Testis (tissue), 2 donors: ENCODE measurements at regions not wholly inside any gene's neighbourhood (a gene's known extent, or its start where the extent isn't known, plus 50 kb on each side); places are given as distances from the start of the nearest gene placed in this dataset.

Experiments
- DNase-seq: peaks from one replicate; pipeline ENCODE4 v3.0.0-alpha.2; 2019
- H3K27ac ChIP-seq, 2 donors: fragments of 200-600 bp; sonication (generic); one replicate each; pipeline ENCODE4 v1.5.1; 2019
- H3K27me3 ChIP-seq: fragments of 200-600 bp; sonication (generic); one replicate; pipeline ENCODE4 v1.5.1; 2019
- H3K36me3 ChIP-seq: fragments of 200-600 bp; sonication (generic); one replicate; pipeline ENCODE4 v1.5.1; 2017; ENCODE audit warnings: low read depth; ENCODE audit errors: missing control alignments
- H3K4me1 ChIP-seq: fragments of 200-600 bp; sonication (generic); one replicate; pipeline ENCODE4 v1.5.1; 2019
- H3K4me3 ChIP-seq, 2 donors: fragments of 200-600 bp; sonication (generic); one replicate each; pipeline ENCODE4 v1.5.1; 2017 to 2019
- H3K9me3 ChIP-seq: fragments of 200-600 bp; sonication (generic); one replicate; pipeline ENCODE4 v1.5.1; 2017
- POLR2A ChIP-seq: fragments of 450-650 bp; IDR thresholded peaks from one replicate; pipeline ENCODE4 v1.6.1; 2017; ENCODE audit warnings: antibody characterized with exemption, mild to moderate bottlenecking, moderate library complexity
- WGBS, 2 donors: methylation state at CpG; one replicate each; pipeline ENCODE4 v1.1.5; 2018; 5-methylcytosine and 5-hydroxymethylcytosine counted together
- intact Hi-C: fragments of 100-400 bp; cut with DNase I; formaldehyde crosslinking; loops from one replicate; pipeline ENCODE4 v1.15.1; 2023; ENCODE audit warnings: low total_unique reads
- TF ChIP-seq, protein P1 (sequence below), 3 experiments: fragments of 450-650 bp in 2 of 3; fragments of 200-600 bp in 1 of 3; sonication (generic) in 1 of 3; IDR thresholded peaks; one replicate each; pipeline ENCODE4 v1.5.1; 2016 to 2019; ENCODE audit warnings: antibody characterized with exemption in 3 of 3, mild to moderate bottlenecking in 2 of 3, moderate library complexity in 1 of 3

DNA sequence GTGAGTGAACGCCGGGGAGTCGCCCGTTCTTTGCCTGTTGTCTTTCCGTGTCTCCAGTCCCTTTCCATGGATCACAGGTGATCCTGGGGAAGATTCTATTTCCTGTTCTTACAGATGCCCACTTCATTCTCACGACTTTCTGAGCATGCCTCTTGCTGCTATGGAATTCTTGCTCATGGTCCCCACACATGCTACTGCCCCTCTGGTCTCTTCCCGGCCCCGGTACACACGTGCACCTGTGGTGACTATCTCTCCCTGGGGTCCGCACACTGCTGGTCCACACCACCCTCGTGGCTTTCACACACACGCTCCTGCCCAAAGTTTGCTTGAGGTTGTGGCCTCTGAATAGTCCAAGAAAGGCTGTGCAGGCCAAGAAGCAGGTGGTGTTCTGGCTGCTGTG, 67.9 kb upstream of the ALKAL2 start:
- WGBS, 2 donors: 62 to 73% methylated on average over 12 of the region's 12 CpGs

DNA sequence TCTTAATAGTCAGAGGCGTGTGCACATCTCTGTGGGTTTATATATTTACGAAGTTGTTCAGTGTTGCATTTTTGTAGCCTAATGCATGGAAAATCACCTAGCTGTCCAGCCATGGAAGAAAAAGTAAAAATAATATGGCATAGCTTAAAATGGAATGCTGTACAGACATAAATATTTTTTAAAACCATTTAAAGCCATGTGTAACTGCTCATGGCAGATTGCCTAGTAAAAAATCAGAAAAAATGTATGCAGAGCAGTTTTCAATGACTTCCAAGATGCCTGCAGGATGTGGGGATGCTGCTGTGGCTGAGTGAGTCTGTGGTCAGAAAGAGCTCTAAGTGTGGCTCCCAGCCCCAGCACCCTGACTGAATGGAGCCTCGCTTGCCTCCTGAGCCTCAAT, 64.8 kb upstream of the ALKAL2 start:
- Histone ChIP-seq H3K36me3 (no peaks in the 10 kb centered on the region), H3K27ac (no peak overlapping the region), H3K4me3 (no peak overlapping the region), H3K27me3 (no peaks in the 10 kb centered on the region), H3K4me1 (no peaks in the 10 kb centered on the region), H3K9me3 (no peaks in the 10 kb centered on the region)
- intact Hi-C loops: no loop called here
- no peak for TF ChIP-seq POLR2A
- TF ChIP-seq, protein P1, sequence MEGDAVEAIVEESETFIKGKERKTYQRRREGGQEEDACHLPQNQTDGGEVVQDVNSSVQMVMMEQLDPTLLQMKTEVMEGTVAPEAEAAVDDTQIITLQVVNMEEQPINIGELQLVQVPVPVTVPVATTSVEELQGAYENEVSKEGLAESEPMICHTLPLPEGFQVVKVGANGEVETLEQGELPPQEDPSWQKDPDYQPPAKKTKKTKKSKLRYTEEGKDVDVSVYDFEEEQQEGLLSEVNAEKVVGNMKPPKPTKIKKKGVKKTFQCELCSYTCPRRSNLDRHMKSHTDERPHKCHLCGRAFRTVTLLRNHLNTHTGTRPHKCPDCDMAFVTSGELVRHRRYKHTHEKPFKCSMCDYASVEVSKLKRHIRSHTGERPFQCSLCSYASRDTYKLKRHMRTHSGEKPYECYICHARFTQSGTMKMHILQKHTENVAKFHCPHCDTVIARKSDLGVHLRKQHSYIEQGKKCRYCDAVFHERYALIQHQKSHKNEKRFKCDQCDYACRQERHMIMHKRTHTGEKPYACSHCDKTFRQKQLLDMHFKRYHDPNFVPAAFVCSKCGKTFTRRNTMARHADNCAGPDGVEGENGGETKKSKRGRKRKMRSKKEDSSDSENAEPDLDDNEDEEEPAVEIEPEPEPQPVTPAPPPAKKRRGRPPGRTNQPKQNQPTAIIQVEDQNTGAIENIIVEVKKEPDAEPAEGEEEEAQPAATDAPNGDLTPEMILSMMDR (IDR thresholded peaks at IDR 0.05): no peak
- WGBS, 2 donors: 82 to 89% methylated on average over 3 of the region's 3 CpGs
- no peak for DNase-seq

More for the DNA sequence above, 67.9 kb upstream of the ALKAL2 start:
- DNase-seq: no peak
- TF ChIP-seq POLR2A: no peak
- TF ChIP-seq, protein P1 (IDR thresholded peaks at IDR 0.05): no peak
- no peaks in the 10 kb centered on the region for H3K9me3 ChIP-seq
- intact Hi-C loops: no loop called here
- H3K27me3 ChIP-seq: no peaks in the 10 kb centered on the region
- no peak overlapping the region for H3K27ac ChIP-seq
- H3K36me3 ChIP-seq: no peaks in the 10 kb centered on the region
- no peaks in the 10 kb centered on the region for H3K4me1 ChIP-seq
- peak overlapping the region; percentile 1 to 18 for H3K4me3 ChIP-seq

DNA sequence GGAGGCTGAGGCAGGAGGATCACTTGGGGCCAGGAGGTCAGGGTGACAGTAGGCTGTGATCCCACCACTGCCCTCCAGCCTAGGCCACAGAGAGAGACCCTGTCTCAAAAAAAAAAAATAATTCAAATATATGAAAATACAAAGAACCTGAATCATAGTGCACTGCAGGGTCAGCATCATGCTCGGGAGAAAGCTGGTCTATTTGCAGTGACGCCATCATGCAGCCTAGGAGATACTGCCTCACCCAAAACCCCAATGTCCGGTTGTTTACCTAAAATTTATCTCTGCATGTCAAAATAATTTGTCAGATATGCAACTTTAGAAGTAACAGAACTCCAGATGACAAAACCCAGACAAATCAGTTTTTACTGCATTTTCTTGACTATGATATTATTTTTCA, 61.5 kb upstream of the ALKAL2 start:
- intact Hi-C loops: no loop called here
- TF ChIP-seq, protein P1 (IDR thresholded peaks at IDR 0.05): no peak
- no peak for TF ChIP-seq POLR2A
- no peaks in the 10 kb centered on the region for H3K36me3 ChIP-seq
- no peak overlapping the region for H3K27ac ChIP-seq
- no peaks in the 10 kb centered on the region for H3K9me3 ChIP-seq
- no peaks in the 10 kb centered on the region for H3K4me1 ChIP-seq
- WGBS, 2 donors: 84 to 90% methylated on average over 3 of the region's 3 CpGs
- no peak overlapping the region for H3K4me3 ChIP-seq
- H3K27me3 ChIP-seq: no peaks in the 10 kb centered on the region
- DNase-seq: no peak

DNA sequence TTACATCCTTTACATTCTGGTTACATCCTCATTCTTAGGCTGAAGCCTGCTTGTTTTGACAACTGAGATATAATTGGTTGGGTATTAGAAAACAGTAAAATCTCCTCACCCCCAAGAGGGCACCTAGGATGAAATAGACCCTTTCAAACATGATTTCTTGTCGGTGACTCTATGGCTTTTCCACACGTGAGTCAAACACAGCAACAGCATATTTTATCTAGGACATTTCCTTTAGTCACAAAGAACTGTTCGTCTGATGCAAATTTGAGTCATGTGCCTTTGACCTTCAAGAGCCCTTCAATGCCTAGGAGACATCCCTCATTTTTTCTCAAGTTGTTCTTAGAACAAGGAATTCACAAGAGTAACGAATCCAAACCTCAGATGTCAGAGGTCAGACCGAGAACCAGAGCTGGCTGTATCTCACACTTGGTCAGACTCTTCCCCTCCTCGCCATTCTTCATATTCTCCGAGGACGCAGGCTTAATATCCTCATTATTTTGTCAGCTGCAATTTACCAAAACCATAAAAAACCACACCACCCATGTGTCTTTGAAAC, 60.5 kb upstream of the ALKAL2 start:
- H3K4me3 ChIP-seq: no peak overlapping the region
- no peaks in the 10 kb centered on the region for H3K27me3 ChIP-seq
- intact Hi-C loops: no loop called here
- H3K27ac ChIP-seq: peak overlapping the region in 1 of 2 donors; percentile 14
- no peak for TF ChIP-seq POLR2A
- TF ChIP-seq, protein P1 (IDR thresholded peaks at IDR 0.05): no peak
- WGBS, 2 donors: 40 to 44% methylated on average over 8 of the region's 8 CpGs
- H3K36me3 ChIP-seq: no peaks in the 10 kb centered on the region
- peak; percentile 52 for DNase-seq
- no peaks in the 10 kb centered on the region for H3K4me1 ChIP-seq
- no peaks in the 10 kb centered on the region for H3K9me3 ChIP-seq

GRCh38 chr2:344811-345210, 56.9 kb upstream of the ALKAL2 start:
- Histone ChIP-seq H3K36me3 (no peaks in the 10 kb centered on the region), H3K27me3 (no peaks in the 10 kb centered on the region), H3K27ac (no peak overlapping the region), H3K4me3 (no peak overlapping the region), H3K4me1 (no peaks in the 10 kb centered on the region), H3K9me3 (no peaks in the 10 kb centered on the region)
- DNase-seq: no peak
- intact Hi-C loops: no loop called here
- WGBS, 2 donors: 77 to 81% methylated on average over 4 of the region's 4 CpGs
- TF ChIP-seq, protein P1 (IDR thresholded peaks at IDR 0.05): no peak
- no peak for TF ChIP-seq POLR2A
